AG04450 (cell line): ENCODE measurements at regions not wholly inside any gene's neighbourhood (a gene's known extent, or its start where the extent isn't known, plus 50 kb on each side); places are given as distances from the start of the nearest gene placed in this dataset.
"Not testable (repeated sequence)": the region's sequence is repeated elsewhere in the genome, so short reads cannot be mapped to it uniquely, and the experiment has no call there.

Experiments used
- CTCF ChIA-PET: fragments of 300-600, 350-600 bp; formaldehyde crosslinking; extraction: SDS; loops from one replicate; lab custom pipeline; 2022; ENCODE audit warnings: antibody characterized with exemption, inconsistent platforms; lab: Charles Lee
- POLR2A ChIA-PET: fragments of 350-600 bp; formaldehyde crosslinking; extraction: SDS; loops from one replicate; lab custom pipeline; 2021; ENCODE audit warnings: antibody characterized with exemption, inconsistent platforms; lab: Yijun Ruan, JAX
- DNase-seq: peaks from one replicate; pipeline ENCODE4 v3.0.0-alpha.2; 2011; ENCODE audit warnings: low read depth, low spot score
- H3K27ac ChIP-seq: one replicate; pipeline ENCODE4 v1.5.1; 2012; ENCODE audit warnings: low read depth, low read length, control low read depth
- H3K27me3 ChIP-seq: one replicate; pipeline ENCODE4 v1.6.0; 2012; ENCODE audit warnings: low read length; ENCODE audit not compliant: control insufficient read depth, insufficient read depth
- H3K4me3 ChIP-seq: 2 replicates; pipeline ENCODE4 v1.5.1; 2011; ENCODE audit warnings: mild to moderate bottlenecking, low read depth, low read length, control low read depth
- H3K9me3 ChIP-seq: 2 replicates; pipeline ENCODE4 v1.5.1; 2012; ENCODE audit warnings: low read length; ENCODE audit not compliant: control insufficient read depth, insufficient read depth
- CTCF ChIP-seq: IDR thresholded peaks from 2 replicates; pipeline ENCODE4 v1.5.1; 2011; ENCODE audit warnings: low read depth, low read length, control low read depth, inconsistent platforms

GRCh38 chr7:56375173-56375572, 259.0 kb upstream of the NUPR2 start:
- POLR2A ChIA-PET: interaction anchor here (0.6 kb wide), 1 partner anchor 411 kb away, joined by 3 read pairs; no protein-coding TSS in a partner anchor
- CTCF ChIA-PET: no interaction called here
- no peak for DNase-seq
- Histone ChIP-seq H3K9me3 (peaks cover 18% of the 10 kb centered on the region), H3K27ac (no peak overlapping the region), H3K4me3 (no peak overlapping the region), H3K27me3 (no peaks in the 10 kb centered on the region)
- no peak for TF ChIP-seq CTCF

- DNase-seq, H3K27ac ChIP-seq, H3K4me3 ChIP-seq, CTCF ChIA-PET, H3K27me3 ChIP-seq: not testable (repeated sequence)
- H3K9me3 ChIP-seq: peaks cover 21% of the 10 kb centered on the region
- POLR2A ChIA-PET: interaction anchor here (0.6 kb wide), 1 partner anchor 411 kb away, joined by 3 read pairs; no protein-coding TSS in a partner anchor
These were observed 258.4 kb upstream of the NUPR2 start for GRCh38 chr7:56374666-56375065.

GRCh38 chr7:56373314-56373713, 257.1 kb upstream of the NUPR2 start:
- H3K9me3 ChIP-seq: peaks cover 32% of the 10 kb centered on the region
- peak; percentile 24 for DNase-seq
- CTCF ChIA-PET, POLR2A ChIA-PET, H3K27me3 ChIP-seq, H3K4me3 ChIP-seq: not testable (repeated sequence)
- peak overlapping the region; percentile 21 for H3K27ac ChIP-seq

GRCh38 chr7:56371792-56372191, 255.6 kb upstream of the NUPR2 start:
- H3K27me3 ChIP-seq, H3K4me3 ChIP-seq, DNase-seq, POLR2A ChIA-PET, H3K27ac ChIP-seq, CTCF ChIA-PET: not testable (repeated sequence)
- peaks cover 48% of the 10 kb centered on the region for H3K9me3 ChIP-seq

- H3K27me3 ChIP-seq, POLR2A ChIA-PET, H3K4me3 ChIP-seq, CTCF ChIA-PET, DNase-seq, H3K27ac ChIP-seq: not testable (repeated sequence)
- H3K9me3 ChIP-seq: peaks cover 48% of the 10 kb centered on the region
These were observed 254.1 kb upstream of the NUPR2 start for GRCh38 chr7:56370208-56370872.

- DNase-seq, H3K4me3 ChIP-seq, H3K27me3 ChIP-seq, CTCF ChIA-PET, POLR2A ChIA-PET, H3K27ac ChIP-seq: not testable (repeated sequence)
- peaks cover 49% of the 10 kb centered on the region for H3K9me3 ChIP-seq
These were observed 251.7 kb upstream of the NUPR2 start for GRCh38 chr7:56367914-56368313.

- H3K9me3 ChIP-seq: peaks cover 53% of the 10 kb centered on the region
- DNase-seq, H3K4me3 ChIP-seq, H3K27me3 ChIP-seq, CTCF ChIA-PET, POLR2A ChIA-PET, H3K27ac ChIP-seq: not testable (repeated sequence)
These were observed 251.2 kb upstream of the NUPR2 start for GRCh38 chr7:56367411-56367810.

GRCh38 chr7:56366701-56367100, 250.5 kb upstream of the NUPR2 start:
- H3K27me3 ChIP-seq, DNase-seq, H3K4me3 ChIP-seq, CTCF ChIA-PET, POLR2A ChIA-PET, H3K27ac ChIP-seq: not testable (repeated sequence)
- peaks cover 57% of the 10 kb centered on the region for H3K9me3 ChIP-seq

GRCh38 chr7:56352576-56352975, 236.4 kb upstream of the NUPR2 start:
- CTCF ChIA-PET, H3K27ac ChIP-seq, POLR2A ChIA-PET, H3K27me3 ChIP-seq, H3K4me3 ChIP-seq, DNase-seq: not testable (repeated sequence)
- H3K9me3 ChIP-seq: peaks cover 22% of the 10 kb centered on the region

GRCh38 chr7:56351181-56351580, 235.0 kb upstream of the NUPR2 start:
- H3K27ac ChIP-seq, POLR2A ChIA-PET, H3K27me3 ChIP-seq, CTCF ChIA-PET, DNase-seq, H3K4me3 ChIP-seq: not testable (repeated sequence)
- H3K9me3 ChIP-seq: peaks cover 17% of the 10 kb centered on the region

GRCh38 chr7:56348311-56348710, 232.1 kb upstream of the NUPR2 start:
- H3K27me3 ChIP-seq, H3K4me3 ChIP-seq, DNase-seq, POLR2A ChIA-PET, H3K27ac ChIP-seq, H3K9me3 ChIP-seq, CTCF ChIA-PET: not testable (repeated sequence)
